WTC11 (cell line): ENCODE measurements at regions not wholly inside any gene's neighbourhood (a gene's known extent, or its start where the extent isn't known, plus 50 kb on each side); places are given as distances from the start of the nearest gene placed in this dataset.

Experiments
- CTCF ChIP-seq: fragments of 200-600 bp; IDR thresholded peaks from 2 replicates; pipeline ENCODE4 v1.8.0; 2022; ENCODE audit warnings: antibody characterized with exemption
- MAX ChIP-seq: sonication (generic); formaldehyde crosslinking; IDR thresholded peaks from 2 replicates; pipeline ENCODE4 v1.8.0; 2022; ENCODE audit warnings: mild to moderate bottlenecking, missing genetic modification reagents
- ZBTB43 ChIP-seq: sonication (generic); formaldehyde crosslinking; IDR thresholded peaks from 2 replicates; pipeline ENCODE4 v1.8.1; 2023; ENCODE audit warnings: mild to moderate bottlenecking, missing genetic modification reagents
- ZNF138 ChIP-seq: sonication (generic); formaldehyde crosslinking; conservative IDR thresholded peaks from 2 replicates; pipeline ENCODE4 v1.8.1; 2022; ENCODE audit warnings: mild to moderate bottlenecking, moderate library complexity, missing genetic modification reagents
- TF ChIP-seq, protein P1 (sequence below): sonication (generic); formaldehyde crosslinking; IDR thresholded peaks from 2 replicates; pipeline ENCODE4 v1.8.1; 2022; ENCODE audit warnings: low read depth, missing genetic modification reagents, borderline replicate concordance

DNA sequence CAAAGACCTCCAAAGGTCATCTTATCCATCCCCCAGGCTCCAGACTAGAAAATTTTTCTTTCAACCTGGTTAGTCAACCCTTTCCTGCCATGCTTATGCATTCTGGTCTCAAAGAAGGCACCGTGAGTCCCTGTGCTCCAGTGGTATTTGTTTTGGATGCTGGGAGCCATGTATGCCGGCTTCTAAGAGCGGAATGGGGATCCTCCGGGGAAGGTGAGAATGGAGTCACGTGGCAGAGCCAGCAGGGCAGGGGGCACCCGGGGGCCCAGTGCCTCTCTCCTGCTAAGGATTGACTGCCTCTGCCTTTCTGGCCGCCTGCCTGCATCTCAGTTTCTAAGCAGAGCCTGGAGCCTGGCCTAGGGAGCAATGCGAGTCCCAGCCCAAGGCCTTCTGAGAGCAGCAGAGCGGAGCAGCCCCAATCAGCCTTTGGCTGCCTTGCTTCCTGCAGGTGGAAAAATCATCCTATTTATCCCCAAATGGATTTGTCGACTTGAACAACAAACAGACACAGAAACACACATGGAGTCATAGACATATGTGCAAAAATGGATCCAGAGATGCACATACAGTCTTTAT is 141.0 kb downstream of the PJA1 start:
- no peak for TF ChIP-seq MAX (CRISPR knock-in tag)
- TF ChIP-seq, protein P1, sequence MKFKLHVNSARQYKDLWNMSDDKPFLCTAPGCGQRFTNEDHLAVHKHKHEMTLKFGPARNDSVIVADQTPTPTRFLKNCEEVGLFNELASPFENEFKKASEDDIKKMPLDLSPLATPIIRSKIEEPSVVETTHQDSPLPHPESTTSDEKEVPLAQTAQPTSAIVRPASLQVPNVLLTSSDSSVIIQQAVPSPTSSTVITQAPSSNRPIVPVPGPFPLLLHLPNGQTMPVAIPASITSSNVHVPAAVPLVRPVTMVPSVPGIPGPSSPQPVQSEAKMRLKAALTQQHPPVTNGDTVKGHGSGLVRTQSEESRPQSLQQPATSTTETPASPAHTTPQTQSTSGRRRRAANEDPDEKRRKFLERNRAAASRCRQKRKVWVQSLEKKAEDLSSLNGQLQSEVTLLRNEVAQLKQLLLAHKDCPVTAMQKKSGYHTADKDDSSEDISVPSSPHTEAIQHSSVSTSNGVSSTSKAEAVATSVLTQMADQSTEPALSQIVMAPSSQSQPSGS (CRISPR knock-in tag) = no peak
- no peak for TF ChIP-seq ZBTB43 (CRISPR knock-in tag)
- TF ChIP-seq ZNF138 (CRISPR knock-in tag) = no peak
- TF ChIP-seq CTCF = no peak
